ENCODE measurements at regions not wholly inside any gene's neighbourhood (a gene's known extent, or its start where the extent isn't known, plus 50 kb on each side); places are given as distances from the start of the nearest gene placed in this dataset.

DNA sequence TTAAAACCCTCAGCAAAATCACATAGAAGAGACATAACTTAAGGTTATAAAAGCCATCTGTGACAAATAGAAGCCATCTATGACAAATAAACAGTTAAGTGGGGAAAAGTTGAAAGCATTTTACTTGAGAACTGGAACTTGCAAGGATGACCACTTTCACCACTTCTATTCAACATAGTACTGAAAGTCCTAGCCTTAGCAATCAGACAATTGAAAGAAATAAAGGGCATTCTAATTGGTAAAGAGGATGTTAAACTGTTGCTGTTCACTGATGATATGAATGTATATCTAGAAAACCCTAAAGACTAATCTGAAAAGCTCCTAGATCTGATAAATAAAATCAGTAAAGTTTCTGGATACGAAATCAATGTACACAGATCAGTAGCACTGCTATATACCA, 186.9 kb upstream of the SATB1 start:
- no peak for TF ChIP-seq EZH2 (IDR thresholded peaks at IDR 0.05; ENCODE audit: borderline replicate concordance, low read length)
- TF ChIP-seq, protein P1, sequence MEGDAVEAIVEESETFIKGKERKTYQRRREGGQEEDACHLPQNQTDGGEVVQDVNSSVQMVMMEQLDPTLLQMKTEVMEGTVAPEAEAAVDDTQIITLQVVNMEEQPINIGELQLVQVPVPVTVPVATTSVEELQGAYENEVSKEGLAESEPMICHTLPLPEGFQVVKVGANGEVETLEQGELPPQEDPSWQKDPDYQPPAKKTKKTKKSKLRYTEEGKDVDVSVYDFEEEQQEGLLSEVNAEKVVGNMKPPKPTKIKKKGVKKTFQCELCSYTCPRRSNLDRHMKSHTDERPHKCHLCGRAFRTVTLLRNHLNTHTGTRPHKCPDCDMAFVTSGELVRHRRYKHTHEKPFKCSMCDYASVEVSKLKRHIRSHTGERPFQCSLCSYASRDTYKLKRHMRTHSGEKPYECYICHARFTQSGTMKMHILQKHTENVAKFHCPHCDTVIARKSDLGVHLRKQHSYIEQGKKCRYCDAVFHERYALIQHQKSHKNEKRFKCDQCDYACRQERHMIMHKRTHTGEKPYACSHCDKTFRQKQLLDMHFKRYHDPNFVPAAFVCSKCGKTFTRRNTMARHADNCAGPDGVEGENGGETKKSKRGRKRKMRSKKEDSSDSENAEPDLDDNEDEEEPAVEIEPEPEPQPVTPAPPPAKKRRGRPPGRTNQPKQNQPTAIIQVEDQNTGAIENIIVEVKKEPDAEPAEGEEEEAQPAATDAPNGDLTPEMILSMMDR (IDR thresholded peaks at IDR 0.05; ENCODE audit: low read length) = no peak
